Retina (tissue), 1 donor: ENCODE measurements at regions not wholly inside any gene's neighbourhood (a gene's known extent, or its start where the extent isn't known, plus 50 kb on each side); places are given as distances from the start of the nearest gene placed in this dataset.
"Not testable (repeated sequence)": the region's sequence is repeated elsewhere in the genome, so short reads cannot be mapped to it uniquely, and the experiment has no call there.

Experiments
- DNase-seq: peaks from one replicate; pipeline ENCODE4 v3.0.0-alpha.2; 2016

DNA sequence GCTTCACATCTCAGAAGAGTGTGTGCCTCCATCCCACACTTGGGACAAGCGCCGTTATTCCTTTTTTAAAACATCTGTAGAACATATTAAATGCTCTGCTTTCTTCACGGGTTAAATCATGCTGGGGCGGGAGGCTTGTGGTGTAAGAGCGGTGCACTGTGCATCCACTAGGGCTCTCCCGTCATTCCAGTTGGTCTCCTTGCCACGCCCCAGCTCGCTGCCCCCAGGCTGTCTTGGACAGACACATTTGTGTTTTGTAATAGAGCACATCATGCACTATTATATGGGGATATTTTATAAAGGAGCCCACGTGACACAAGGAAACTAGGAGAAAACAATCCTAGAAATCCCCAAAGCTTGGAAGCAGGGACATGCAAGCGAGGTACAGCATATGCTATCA lies 87.7 kb upstream of the PLGLB2 start:
- not testable (repeated sequence) for DNase-seq

DNA sequence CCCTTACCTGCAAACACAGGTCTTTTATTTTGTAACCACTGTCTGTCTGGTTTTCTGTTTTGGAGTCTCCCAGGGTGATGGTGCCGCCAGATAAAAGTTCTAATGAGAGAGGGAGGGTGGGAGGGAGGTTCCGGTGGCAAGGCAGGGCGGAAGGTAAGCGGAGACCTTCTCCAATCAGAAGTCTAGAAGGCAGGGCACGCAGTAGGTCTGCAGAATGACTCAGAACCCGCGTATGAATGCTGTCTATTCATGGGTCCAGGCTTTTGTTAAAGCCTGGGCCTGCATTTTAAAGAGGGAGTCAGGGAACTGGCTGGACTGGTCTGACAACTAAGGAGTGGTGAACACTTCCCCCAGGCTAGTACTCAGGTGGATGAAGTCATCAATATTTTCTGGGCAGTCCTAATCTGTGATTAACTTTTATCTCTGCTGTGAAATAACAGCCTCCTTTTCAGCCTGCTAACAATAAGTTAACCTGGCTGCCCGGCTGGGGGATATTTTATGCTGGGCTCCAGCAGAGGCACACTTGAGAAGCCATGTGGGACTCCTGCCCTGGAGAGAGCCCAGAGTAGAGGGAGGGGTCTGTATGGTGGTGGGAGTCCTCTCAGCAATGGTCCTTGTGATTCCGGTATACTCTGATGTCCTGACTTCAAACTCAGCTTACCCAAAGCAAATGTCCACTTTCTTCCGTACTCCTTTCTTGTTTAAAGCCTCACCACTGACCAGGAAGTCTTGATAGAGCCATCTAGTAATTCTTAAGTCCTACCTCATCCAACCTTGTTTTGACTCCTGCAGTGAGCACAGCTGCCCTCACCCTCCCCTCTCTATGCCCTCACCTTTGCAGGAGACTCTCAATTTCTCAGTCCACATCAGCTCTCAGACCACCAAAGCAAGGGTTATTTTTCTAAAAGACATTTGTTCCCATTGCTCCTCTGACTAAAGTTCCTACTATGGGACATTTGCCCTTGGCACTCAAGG lies 85.3 kb upstream of the PLGLB2 start:
- DNase-seq, result not testable (repeated sequence)

DNA sequence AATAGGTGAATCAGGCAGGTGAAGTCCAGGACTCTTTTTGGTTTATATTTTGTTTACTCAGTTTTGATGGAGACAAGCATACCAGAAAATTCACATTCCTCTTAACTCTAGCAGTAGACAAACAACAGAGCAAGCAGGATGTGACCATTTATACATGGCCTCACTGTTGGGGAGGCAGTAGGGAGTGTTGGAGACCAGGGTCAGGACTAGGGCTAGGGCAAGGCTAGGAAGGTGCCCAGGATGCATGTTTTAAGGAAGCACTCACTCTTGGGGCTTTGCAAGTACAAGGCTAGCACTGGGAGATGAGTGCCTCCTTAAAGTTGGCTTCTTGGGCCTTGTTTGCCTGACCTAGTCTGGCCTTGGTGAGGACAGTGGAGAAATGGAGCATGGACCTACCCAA lies 84.5 kb upstream of the PLGLB2 start:
- not testable (repeated sequence) for DNase-seq

DNA sequence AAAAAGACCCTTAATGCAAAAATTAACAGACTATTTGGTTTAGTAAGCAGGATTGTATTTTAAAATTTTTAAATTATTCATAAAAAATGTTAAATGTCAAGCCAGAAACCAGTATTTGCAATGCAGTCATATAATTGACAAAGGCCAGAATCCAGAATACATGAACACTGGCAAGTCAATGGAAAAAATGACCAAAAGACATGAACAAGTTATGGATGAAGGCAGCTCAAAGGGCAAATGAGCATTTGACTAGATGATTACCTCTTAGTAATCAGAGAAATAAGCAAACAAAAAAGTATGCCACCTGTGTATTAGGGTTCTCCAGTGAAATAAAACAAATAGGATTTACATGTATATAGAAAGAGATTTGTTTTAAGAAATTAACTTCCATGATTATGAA lies 80.9 kb upstream of the PLGLB2 start:
- not testable (repeated sequence) for DNase-seq

DNA sequence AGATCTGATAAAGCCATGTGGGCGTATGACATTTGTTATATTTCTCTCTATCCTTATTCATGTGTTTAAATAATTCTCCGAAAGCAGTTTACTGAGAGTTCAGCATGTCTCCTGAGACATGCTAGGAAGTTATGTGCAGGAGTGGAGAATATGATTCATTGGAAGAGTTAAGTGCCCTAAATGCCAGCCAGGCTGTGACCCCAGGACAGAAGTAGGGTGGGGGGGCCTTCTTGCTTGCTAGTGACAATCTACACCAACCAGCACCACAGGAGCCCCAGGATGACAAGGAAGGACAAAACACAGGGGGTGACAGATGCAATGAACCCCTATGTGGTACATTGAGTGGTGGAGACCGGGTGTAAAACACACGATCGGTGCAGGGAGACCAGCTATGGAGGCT lies 79.5 kb upstream of the PLGLB2 start:
- not testable (repeated sequence) for DNase-seq

DNA sequence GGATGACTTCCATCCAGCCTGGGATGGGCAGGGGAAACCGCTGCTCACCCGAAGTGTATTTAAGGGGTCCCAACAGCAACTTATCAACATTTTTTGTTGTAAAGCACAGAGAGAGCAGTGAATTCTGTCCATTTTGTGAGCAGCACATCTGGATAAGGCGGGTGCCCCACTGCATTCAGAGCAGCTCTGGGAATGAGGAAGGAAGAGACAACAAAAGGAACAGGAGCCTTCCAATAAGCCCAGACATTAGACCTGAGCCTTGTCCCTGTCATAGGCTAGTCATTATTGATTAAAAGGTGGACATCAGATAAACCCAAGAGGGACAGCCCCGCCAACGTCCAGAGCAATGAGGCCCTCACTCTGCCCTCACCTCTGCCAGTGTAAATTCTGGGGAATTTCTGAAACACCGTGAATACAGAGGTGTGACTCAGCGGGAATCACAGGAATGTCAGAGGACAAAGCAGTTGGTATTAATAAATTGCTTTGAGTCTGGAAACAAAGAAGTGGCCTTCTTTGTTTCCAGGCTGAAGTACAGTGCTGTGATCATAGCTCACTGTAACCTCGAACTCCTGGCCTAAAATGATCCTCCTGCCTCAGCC lies 78.2 kb upstream of the PLGLB2 start:
- DNase-seq, result not testable (repeated sequence)

DNA sequence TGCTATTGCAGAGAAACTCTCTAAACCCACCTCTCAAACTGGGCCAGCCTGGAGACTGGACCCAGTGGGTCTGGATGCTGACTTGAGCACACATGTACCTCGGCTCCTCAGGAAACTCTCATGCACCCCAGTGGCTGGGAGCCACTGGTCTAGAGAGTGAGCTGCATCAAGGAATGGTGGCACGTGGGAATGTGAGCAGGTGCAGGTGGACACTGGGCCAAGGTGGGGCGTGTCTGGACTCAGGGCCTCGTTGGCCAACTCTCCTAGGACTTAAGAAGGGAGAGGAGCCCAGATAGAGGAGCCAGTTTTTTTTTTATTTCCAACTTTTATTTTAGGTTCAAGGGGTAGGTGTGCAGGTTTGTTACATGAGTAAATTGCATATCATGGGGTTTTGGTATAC lies 75.5 kb upstream of the PLGLB2 start:
- not testable (repeated sequence) for DNase-seq

DNA sequence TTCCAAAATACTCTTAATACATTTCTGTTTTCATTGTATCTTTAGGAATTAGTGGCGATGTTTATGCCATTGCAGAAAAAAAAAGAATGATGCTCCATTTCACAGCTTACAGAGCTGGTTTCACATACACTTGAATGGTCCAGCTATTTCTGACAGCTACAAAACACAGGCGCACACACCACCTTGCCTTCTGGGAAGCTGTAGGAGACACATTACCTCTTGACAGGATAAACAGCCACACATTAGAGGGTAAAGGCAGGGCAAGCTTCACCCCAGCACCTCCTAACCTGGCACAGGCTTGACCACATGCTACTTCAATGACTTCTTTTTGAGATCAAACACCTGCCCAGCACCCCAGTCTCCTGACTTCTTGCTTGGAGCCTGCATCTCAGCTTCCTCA lies 73.2 kb upstream of the PLGLB2 start:
- not testable (repeated sequence) for DNase-seq

DNA sequence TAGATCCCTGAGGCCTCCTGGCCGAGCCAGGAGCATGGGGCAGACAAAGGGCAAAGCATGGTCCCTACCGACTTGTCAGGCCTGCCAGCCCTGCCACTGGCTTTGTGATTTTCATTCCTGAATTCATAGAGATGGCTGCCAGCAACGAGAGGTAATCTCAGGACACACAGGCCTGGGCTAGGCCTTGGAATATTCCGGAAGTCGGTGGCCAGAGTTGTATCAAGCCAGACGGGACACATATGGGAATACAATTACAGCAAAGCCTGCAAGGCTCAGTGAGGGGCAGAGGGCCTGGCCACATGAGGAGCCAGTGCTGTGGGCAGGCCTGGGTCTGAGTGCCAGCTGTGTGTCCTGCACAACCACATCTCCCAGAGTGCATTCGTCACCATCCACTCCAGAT lies 72.4 kb upstream of the PLGLB2 start:
- not testable (repeated sequence) for DNase-seq

DNA sequence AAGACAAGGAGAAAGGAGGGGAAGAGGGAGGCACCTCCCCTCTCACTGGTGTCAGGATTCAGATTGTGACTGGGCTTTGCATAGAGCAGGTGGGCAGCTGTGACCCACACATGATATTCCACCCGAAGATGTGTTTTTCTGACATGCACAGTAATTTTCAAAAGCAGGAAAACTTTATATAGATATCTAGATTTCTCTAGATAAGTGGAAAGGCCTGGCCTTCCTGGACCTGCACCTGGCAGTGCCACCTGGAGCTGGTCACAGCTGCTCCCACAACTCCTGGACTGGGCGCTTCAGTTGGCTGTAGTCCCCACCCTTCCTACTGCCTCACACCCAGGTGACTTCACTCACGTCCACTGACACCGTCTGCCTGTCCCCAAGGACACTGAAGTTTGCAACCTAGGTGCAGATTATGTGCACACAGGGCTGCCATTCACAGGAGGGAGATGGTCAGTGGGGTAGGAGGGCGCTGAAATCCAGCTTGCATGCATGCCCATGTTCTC lies 70.4 kb upstream of the PLGLB2 start:
- DNase-seq, result not testable (repeated sequence)

DNA sequence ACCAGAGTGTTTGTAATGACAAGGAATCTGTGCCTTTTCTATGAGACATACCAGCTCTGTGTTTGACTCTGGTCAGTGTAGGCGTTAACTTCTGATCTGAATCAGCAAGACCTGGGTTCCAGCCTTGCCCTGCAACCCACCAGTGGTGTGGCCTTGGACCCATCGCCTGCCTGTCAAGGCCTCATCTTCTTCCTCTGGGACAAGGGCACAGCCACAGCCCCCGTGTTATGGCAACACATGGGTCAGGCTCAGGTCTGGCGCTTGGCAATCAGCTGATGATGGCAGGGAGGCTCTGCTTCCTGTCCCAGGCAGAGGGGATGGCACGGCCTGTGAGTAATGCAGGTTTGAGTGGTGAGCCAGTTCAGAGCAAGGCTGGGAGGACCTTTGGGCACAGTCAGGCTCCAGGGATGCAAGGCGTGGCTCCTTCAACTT lies 69.1 kb upstream of the PLGLB2 start:
- DNase-seq, result not testable (repeated sequence)

DNA sequence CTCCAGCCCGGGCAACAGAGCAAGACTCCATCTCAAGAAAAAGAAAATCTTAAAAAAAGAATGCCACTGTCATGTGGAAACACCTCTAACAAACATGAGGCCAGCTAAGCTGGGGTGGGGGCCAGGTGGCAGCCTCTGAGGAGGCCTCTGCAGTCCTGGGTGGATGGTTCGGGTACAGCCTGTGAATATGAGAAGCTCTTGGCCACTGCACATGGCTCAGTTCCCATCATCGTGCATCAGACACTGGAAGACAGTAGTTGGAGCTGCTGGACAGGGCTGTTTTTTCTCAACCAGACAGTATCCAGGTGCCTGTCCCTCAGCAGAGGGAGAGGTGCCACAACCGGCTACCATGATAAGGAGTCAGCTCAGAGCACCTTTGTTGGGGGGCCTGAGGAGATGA lies 67.9 kb upstream of the PLGLB2 start:
- DNase-seq, result not testable (repeated sequence)

DNA sequence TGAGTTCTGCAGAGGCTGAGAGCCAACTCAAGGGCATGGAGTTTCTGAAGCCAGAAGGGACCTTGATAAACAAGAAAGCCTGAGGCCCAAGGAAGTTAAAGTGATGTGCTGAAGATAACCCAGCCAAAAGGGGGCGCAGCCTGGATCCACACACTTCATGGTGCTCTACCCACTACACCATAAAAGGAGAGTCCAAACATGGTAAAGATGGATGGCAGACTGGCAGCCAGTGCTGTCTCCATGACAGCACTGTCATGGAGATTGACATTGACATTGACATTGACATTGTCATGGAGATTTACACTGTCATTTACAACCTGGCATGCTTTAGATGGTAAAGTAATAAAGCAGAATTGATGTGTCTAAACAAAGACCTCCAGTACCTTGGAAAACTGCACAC lies 67.2 kb upstream of the PLGLB2 start:
- DNase-seq, result not testable (repeated sequence)

DNA sequence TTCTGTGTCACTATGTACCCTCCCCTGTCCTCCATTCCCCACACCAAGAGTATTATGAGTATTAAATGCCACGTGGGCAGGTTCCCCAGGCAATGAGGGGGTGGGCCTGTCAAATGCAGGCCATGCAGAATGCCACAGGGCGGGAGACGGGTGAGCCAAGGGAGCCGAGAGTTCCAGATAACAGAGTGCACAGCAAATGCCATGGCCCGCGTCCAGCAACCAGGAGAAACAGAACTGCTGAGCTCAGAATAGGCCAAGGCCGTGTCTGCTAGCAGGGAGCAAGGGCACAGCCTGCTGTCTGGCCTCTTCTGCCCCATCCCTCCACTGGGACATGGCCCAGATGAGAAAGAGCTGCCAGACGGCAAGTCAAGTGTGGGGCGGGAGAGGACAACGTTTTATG lies 64.4 kb upstream of the PLGLB2 start:
- not testable (repeated sequence) for DNase-seq

DNA sequence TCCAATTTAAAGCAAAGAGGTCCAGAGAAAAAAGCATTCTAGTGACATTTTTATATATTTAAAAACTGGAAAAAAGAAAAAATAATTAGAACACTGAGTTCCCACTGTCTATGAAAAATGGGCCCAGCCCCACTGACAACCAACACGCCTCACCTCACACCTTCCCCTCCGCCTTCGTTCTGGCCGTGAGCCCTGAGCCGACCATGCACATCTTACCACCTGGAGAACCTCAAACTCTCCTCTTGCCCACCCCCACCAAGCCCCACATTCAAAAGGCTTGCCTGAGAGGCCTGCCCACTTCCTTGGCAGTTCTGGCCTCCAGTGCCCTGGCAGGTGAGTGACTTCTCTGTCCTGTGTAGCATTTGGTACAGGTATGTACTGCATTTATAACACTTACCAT lies 63.9 kb upstream of the PLGLB2 start:
- DNase-seq, result not testable (repeated sequence)

DNA sequence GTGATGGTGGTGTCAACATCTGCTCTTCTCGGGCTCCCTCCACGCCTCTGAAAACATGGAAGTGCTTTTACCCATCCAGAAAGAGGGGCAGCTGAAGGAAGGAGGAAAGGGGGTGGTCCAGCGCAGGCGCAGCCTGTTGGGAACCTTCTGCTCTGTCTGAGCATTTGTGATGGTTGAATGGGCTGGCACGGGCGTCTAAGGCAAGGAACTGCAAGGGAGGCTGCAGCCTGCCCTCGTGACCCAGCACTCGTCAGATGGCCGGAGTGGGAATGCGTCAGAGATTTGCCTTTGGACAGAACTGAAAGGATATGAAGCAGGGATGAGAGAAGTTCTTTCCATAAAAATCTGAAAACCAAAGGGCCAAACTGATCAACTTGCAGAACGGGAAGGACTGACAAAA lies 62.3 kb upstream of the PLGLB2 start:
- DNase-seq, result not testable (repeated sequence)

DNA sequence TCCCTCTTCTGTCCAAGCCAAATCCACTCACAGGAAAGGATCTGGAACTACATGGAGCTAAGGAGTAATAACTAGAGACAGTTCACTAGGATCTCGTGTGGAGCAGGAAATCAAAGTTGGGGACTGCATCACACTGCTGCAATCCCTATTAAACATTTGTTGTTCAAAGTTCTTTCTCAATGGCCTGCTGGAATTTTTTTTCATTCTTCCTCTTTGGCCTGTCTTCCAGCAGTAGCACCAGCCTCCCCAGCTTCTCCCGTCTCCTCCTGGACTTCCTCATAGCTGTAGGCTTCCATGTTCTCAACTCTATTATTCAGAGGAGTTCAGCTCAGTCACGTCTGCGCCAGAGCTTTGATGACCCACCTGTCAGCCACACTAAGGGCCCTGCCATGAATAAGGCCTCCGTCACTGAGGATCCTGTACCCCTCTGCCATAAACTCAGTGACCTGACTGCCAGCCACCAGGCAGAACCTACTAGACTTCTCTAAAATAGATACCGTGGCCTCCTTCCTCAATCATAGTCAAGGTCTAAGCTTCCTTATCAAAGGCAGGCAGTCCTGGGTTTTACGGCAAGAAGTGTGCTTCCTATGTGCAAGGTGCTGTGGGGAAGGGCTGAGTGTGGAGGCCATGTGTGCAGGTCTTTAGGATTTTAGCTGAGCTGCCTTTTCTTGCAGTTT lies 60.9 kb upstream of the PLGLB2 start:
- DNase-seq, result not testable (repeated sequence)

DNA sequence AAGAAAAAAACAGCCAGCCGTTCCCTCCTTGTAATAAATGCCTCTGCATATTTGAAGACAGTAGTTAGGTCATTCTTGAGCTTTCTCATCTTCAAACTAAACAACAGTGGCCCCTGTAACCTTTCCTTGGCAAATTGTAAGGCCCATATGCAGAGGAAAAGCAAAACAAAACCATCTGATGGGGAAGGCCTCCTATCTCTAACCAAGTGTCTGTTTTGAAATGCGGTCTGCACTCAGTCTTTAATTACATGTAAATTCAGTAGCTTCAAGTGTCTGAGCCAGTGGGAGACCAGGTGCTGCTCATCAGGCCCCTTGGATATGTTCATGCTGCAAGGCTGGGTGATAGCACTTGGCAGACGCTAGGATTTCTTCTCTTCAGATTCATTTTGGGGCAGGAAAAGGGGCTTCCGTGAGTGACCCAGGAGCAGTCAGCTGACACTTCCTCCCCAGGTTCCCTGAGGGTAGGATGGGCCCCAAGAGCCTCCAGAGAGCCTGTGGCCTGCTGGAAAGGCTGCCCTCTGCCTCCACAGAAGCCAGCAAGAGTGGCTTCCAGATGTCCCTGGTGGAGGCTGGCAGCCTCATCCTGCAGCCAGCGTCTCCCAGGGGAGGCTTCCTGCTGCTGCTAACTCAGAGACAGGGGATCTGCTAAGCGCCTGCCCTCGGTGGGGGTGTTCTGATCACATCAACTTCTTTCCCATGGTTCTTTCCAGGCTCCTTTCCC lies 60.2 kb upstream of the PLGLB2 start:
- DNase-seq, result not testable (repeated sequence)

DNA sequence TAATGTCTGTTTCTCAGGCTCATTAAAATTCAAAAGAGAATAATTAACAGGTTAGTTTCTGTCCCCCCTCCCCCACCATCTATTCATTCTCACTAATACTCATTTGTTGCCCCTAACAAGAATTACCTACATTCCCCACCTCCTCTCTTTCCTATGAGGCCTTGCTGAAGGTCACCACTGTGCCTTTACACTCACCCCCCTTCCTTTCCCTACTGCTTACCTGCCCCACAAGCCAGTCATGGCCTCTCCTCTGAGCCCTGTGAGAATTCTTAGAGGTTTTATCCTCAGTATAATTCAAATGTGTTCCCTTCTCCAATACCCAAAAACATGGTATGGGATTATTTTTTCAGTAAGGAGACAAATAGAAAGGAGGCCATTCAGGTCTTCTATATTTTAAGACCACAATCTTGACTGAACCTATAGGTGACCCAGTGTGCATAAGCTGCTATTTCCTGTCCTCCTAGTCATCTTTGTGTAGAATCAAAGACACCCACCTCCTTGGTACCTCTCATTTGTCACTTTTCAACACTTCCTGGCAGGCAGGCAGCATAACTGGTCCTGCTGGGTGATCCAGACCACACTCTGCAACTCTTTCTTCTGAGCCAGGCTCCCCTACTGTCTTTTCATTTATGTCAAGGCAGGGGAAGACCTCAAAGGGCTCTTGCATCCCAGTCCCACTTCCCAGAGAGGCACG lies 55.8 kb upstream of the PLGLB2 start:
- DNase-seq, result not testable (repeated sequence)

DNA sequence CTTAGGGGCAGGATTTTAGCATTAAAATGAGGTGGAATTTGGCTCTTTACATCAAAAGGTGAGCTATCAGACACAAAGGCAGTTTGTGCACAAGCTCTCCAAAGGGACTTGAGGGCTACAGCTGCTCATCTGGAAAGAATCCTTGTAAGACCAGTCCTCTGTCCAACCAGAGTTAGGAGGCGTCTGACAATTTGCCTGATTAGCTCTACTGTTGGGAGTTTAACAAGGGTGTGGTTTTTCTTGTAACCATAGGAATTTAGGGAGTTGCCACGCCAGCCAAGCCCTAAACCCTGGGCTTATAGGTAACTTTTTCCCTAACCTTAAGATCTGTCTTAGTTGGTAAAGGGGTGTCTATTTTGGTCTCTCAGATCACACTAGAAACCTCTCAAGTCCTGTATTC lies 55.0 kb upstream of the PLGLB2 start:
- DNase-seq, result not testable (repeated sequence)

DNA sequence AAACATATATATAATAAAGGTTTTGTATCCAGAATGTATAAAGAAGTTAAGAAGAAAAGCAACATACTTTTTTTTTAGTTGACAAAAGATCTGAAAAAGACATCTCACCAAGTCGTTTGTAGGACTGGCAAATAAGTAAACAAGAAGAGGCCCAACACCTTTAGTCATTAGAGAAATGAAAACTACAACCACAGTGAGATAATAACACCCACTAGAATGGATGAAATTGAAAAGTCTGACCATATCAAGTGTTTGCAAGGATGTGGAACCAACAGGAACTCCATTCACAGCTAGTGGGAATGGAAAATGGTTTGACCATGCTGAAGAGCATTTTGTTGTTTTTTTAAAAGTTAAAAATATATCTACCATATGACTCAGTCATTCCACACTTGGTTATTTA lies 54.0 kb upstream of the PLGLB2 start:
- DNase-seq, result not testable (repeated sequence)
